ENCODE measurements at regions not wholly inside any gene's neighbourhood (a gene's known extent, or its start where the extent isn't known, plus 50 kb on each side); places are given as distances from the start of the nearest gene placed in this dataset.

DNA sequence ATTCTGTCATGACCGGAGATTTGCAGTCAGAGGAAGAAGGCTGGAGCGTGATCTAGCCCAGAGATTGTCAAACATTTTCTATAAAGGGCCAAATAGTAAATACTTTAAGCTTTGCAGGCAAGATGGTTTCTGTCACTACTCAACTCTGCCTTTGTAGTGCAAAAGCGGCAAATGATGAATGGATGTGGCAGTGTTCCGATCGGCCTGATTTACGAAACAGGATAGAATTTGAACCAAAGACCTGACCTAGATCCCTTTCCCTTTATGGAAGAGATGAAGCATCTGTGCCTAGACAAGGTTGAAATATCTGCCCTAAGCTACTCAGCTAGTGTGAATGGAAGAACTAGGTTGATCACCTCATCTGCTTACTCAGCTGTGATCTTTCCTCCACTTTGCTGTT lies 209.5 kb downstream of the YTHDC2 start:
- Mint-ChIP-seq H3K4me1 (ENCODE audit: insufficient read depth, unreplicated experiment) (no peaks in the 10 kb centered on the region), H3K9me3 (ENCODE audit: unreplicated experiment) (peaks cover 7% of the 10 kb centered on the region), H3K4me3 (ENCODE audit: unreplicated experiment) (no peak overlapping the region), H3K27me3 (ENCODE audit: insufficient read depth, unreplicated experiment) (peaks cover 49% of the 10 kb centered on the region), H3K36me3 (ENCODE audit: insufficient read depth, unreplicated experiment) (no peaks in the 10 kb centered on the region), H3K27ac (ENCODE audit: low read depth, unreplicated experiment) (no peak overlapping the region)
- BruUV-seq (replicated peaks): no TSS peak
- TF ChIP-seq, protein P1, sequence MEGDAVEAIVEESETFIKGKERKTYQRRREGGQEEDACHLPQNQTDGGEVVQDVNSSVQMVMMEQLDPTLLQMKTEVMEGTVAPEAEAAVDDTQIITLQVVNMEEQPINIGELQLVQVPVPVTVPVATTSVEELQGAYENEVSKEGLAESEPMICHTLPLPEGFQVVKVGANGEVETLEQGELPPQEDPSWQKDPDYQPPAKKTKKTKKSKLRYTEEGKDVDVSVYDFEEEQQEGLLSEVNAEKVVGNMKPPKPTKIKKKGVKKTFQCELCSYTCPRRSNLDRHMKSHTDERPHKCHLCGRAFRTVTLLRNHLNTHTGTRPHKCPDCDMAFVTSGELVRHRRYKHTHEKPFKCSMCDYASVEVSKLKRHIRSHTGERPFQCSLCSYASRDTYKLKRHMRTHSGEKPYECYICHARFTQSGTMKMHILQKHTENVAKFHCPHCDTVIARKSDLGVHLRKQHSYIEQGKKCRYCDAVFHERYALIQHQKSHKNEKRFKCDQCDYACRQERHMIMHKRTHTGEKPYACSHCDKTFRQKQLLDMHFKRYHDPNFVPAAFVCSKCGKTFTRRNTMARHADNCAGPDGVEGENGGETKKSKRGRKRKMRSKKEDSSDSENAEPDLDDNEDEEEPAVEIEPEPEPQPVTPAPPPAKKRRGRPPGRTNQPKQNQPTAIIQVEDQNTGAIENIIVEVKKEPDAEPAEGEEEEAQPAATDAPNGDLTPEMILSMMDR (IDR thresholded peaks at IDR 0.05; ENCODE audit: unreplicated experiment): no peak
- CTCF ChIA-PET: interaction anchor here (0.6 kb wide), 1 partner anchor 314 kb away, joined by 3 read pairs; no protein-coding TSS in a partner anchor
- POLR2A ChIA-PET: no interaction called here
- intact Hi-C loops (cut with micrococcal nuclease): no loop called here
- no peak for DNase-seq (ENCODE audit: unreplicated experiment)

- intact Hi-C loops (cut with micrococcal nuclease): no loop called here
- POLR2A ChIA-PET: no interaction called here
- no peak for DNase-seq (ENCODE audit: unreplicated experiment)
- no TSS peak for BruUV-seq (replicated peaks)
- Mint-ChIP-seq H3K27me3 (ENCODE audit: insufficient read depth, unreplicated experiment) (peaks cover 35% of the 10 kb centered on the region), H3K36me3 (ENCODE audit: insufficient read depth, unreplicated experiment) (no peaks in the 10 kb centered on the region), H3K9me3 (ENCODE audit: unreplicated experiment) (no peaks in the 10 kb centered on the region), H3K4me1 (ENCODE audit: insufficient read depth, unreplicated experiment) (no peaks in the 10 kb centered on the region), H3K4me3 (ENCODE audit: unreplicated experiment) (no peak overlapping the region), H3K27ac (ENCODE audit: low read depth, unreplicated experiment) (no peak overlapping the region)
- CTCF ChIA-PET: interaction anchor here (0.6 kb wide), 1 partner anchor 715 kb away, joined by 3 read pairs; no protein-coding TSS in a partner anchor
- TF ChIP-seq, protein P1 (IDR thresholded peaks at IDR 0.05; ENCODE audit: unreplicated experiment): no peak
Measured at GRCh38 chr5:113735751-113736150, 222.3 kb downstream of the YTHDC2 start.

DNA sequence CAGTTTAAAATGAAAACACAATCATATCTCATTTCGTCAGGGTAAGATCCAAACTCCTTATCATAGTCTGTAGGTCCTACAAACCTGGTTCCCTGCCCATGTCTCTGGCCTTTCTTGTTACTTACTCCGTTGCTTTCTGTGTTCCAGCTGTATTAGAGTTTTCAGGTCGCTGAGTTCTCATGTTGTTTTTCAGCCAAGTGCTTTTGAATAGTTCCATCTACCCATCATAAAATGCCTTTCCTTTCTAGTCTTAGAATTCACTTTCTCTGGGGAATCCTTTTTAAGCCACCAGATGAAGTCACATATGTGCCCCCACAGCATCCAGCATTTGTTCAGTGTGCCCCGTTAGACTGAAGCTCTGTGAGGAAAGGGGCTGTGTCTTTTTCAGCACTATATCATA lies 228.7 kb downstream of the YTHDC2 start:
- Mint-ChIP-seq H3K4me1 (ENCODE audit: insufficient read depth, unreplicated experiment) (no peaks in the 10 kb centered on the region), H3K4me3 (ENCODE audit: unreplicated experiment) (no peak overlapping the region), H3K36me3 (ENCODE audit: insufficient read depth, unreplicated experiment) (no peaks in the 10 kb centered on the region), H3K9me3 (ENCODE audit: unreplicated experiment) (no peaks in the 10 kb centered on the region), H3K27me3 (ENCODE audit: insufficient read depth, unreplicated experiment) (peaks cover 40% of the 10 kb centered on the region), H3K27ac (ENCODE audit: low read depth, unreplicated experiment) (no peak overlapping the region)
- TF ChIP-seq, protein P1 (IDR thresholded peaks at IDR 0.05; ENCODE audit: unreplicated experiment): no peak
- ChIA-PET CTCF (interaction anchor here (0.6 kb wide), 1 partner anchor 1490 kb away, joined by 3 read pairs; no protein-coding TSS in a partner anchor), POLR2A (no interaction called here)
- intact Hi-C loops (cut with micrococcal nuclease): no loop called here
- no TSS peak for BruUV-seq (replicated peaks)
- no peak for DNase-seq (ENCODE audit: unreplicated experiment)

- Mint-ChIP-seq H3K27me3 (ENCODE audit: insufficient read depth, unreplicated experiment) (peaks cover 35% of the 10 kb centered on the region), H3K4me1 (ENCODE audit: insufficient read depth, unreplicated experiment) (no peaks in the 10 kb centered on the region), H3K27ac (ENCODE audit: low read depth, unreplicated experiment) (no peak overlapping the region), H3K9me3 (ENCODE audit: unreplicated experiment) (no peaks in the 10 kb centered on the region), H3K36me3 (ENCODE audit: insufficient read depth, unreplicated experiment) (no peaks in the 10 kb centered on the region), H3K4me3 (ENCODE audit: unreplicated experiment) (no peak overlapping the region)
- POLR2A ChIA-PET: no interaction called here
- no TSS peak for BruUV-seq (replicated peaks)
- DNase-seq (ENCODE audit: unreplicated experiment): no peak
- CTCF ChIA-PET: interaction anchor here (0.6 kb wide), 1 partner anchor 1490 kb away, joined by 3 read pairs; no protein-coding TSS in a partner anchor
- TF ChIP-seq, protein P1 (IDR thresholded peaks at IDR 0.05; ENCODE audit: unreplicated experiment): no peak
- intact Hi-C loops (cut with micrococcal nuclease): no loop called here
Measured at GRCh38 chr5:113742639-113743038, 229.1 kb downstream of the YTHDC2 start.
